ENCODE measurements at regions not wholly inside any gene's neighbourhood (a gene's known extent, or its start where the extent isn't known, plus 50 kb on each side); places are given as distances from the start of the nearest gene placed in this dataset.

- TF ChIP-seq CTCF (IDR thresholded peaks at IDR 0.05), result no peak
- ATAC-seq (ENCODE audit: insufficient number of reproducible peaks, low FRiP score, low read depth) (no peak), DNase-seq (ENCODE audit: low spot score) (no peak)
- Histone ChIP-seq H3K4me1 (ENCODE audit: control insufficient read depth in 1 of 2, low read depth in 2 of 2) (peaks cover 0 to 12% of the 10 kb centered on the region in 2 donors), H3K9me3 (no peaks in the 10 kb centered on the region), H3K27me3 (replicated peaks; ENCODE audit: insufficient read depth) (no peaks in the 10 kb centered on the region), H3K4me3 (no peak overlapping the region), H3K36me3 (no peaks in the 10 kb centered on the region), H3K27ac (no peak overlapping the region)
These were observed 77.5 kb downstream of the RPLP1 start for GRCh38 chr15:69529961-69530633.

DNA sequence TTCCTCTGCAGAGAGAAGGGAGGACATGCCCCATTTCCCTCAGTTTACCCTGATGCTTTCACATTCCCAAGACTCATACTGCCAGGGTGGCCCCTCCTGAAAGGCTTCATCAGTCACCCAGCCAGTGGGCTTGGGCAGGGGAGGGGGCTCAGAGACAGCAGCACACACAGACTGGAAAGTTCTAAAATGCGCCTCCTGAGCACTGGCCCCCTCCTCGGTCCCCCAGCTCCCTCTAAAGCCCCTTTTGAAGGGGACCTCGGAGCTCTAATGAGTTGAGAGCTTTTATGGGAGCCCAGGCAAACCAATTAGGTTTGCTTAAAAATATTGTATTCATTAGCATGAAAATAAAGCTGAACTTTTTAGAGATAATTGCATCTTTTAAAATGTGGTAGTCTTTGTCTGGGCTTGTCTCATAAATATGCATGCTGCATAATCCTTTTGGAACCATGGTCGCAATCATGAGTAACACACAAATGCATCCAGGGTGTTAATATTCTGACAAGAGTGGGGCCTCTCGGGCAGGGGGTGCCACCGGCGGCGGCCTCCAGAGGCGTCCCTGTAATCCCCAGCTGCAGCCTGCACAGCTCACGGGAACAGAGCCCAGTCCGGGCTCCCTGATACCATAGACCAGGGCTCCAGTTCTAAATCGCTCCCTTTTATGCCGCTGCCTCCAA, 78.5 kb downstream of the RPLP1 start:
- Histone ChIP-seq H3K27me3 (replicated peaks; ENCODE audit: insufficient read depth) (no peaks in the 10 kb centered on the region), H3K9me3 (no peaks in the 10 kb centered on the region), H3K4me3 (no peak overlapping the region), H3K36me3 (no peaks in the 10 kb centered on the region), H3K27ac (no peak overlapping the region), H3K4me1 (ENCODE audit: control insufficient read depth in 1 of 2, low read depth in 2 of 2) (peaks cover 0 to 12% of the 10 kb centered on the region in 2 donors)
- TF ChIP-seq CTCF (IDR thresholded peaks at IDR 0.05), result no peak
- DNase-seq (ENCODE audit: low spot score) (no peak), ATAC-seq (ENCODE audit: insufficient number of reproducible peaks, low FRiP score, low read depth) (no peak)

- Histone ChIP-seq H3K36me3 (no peaks in the 10 kb centered on the region), H3K4me3 (no peak overlapping the region), H3K9me3 (no peaks in the 10 kb centered on the region), H3K4me1 (ENCODE audit: control insufficient read depth in 1 of 2, low read depth in 2 of 2) (peaks cover 0 to 12% of the 10 kb centered on the region in 2 donors), H3K27me3 (replicated peaks; ENCODE audit: insufficient read depth) (no peaks in the 10 kb centered on the region), H3K27ac (no peak overlapping the region)
- DNase-seq (ENCODE audit: low spot score) (no peak), ATAC-seq (ENCODE audit: insufficient number of reproducible peaks, low FRiP score, low read depth) (no peak)
- no peak for TF ChIP-seq CTCF (IDR thresholded peaks at IDR 0.05)
These were observed 79.0 kb downstream of the RPLP1 start for GRCh38 chr15:69531665-69532027.

- Histone ChIP-seq H3K36me3 (no peaks in the 10 kb centered on the region), H3K27ac (no peak overlapping the region), H3K4me3 (no peak overlapping the region), H3K4me1 (ENCODE audit: control insufficient read depth in 1 of 2, low read depth in 2 of 2) (peaks cover 0 to 12% of the 10 kb centered on the region in 2 donors), H3K9me3 (no peaks in the 10 kb centered on the region), H3K27me3 (replicated peaks; ENCODE audit: insufficient read depth) (no peaks in the 10 kb centered on the region)
- no peak for TF ChIP-seq CTCF (IDR thresholded peaks at IDR 0.05)
- ATAC-seq (ENCODE audit: insufficient number of reproducible peaks, low FRiP score, low read depth) (no peak), DNase-seq (ENCODE audit: low spot score) (no peak)
These were observed 79.4 kb downstream of the RPLP1 start for GRCh38 chr15:69532066-69532465.

- Histone ChIP-seq H3K4me1 (ENCODE audit: control insufficient read depth in 1 of 2, low read depth in 2 of 2) (peaks cover 0 to 12% of the 10 kb centered on the region in 2 donors), H3K9me3 (no peaks in the 10 kb centered on the region), H3K27ac (no peak overlapping the region), H3K36me3 (no peaks in the 10 kb centered on the region), H3K27me3 (replicated peaks; ENCODE audit: insufficient read depth) (no peaks in the 10 kb centered on the region), H3K4me3 (no peak overlapping the region)
- no peak for ATAC-seq (ENCODE audit: insufficient number of reproducible peaks, low FRiP score, low read depth)
- TF ChIP-seq CTCF (IDR thresholded peaks at IDR 0.05), result no peak
- DNase-seq (ENCODE audit: low spot score), result no peak
These were observed 80.2 kb downstream of the RPLP1 start for GRCh38 chr15:69532856-69533255.
